ENCODE measurements at regions not wholly inside any gene's neighbourhood (a gene's known extent, or its start where the extent isn't known, plus 50 kb on each side); places are given as distances from the start of the nearest gene placed in this dataset.

- TF ChIP-seq CTCF (IDR thresholded peaks at IDR 0.05): no peak
- no peak for TF ChIP-seq EZH2 (IDR thresholded peaks at IDR 0.05)
These were observed 50.2 kb upstream of the CALN1 start for GRCh38 chr7:72462311-72462710.
